ENCODE measurements at regions not wholly inside any gene's neighbourhood (a gene's known extent, or its start where the extent isn't known, plus 50 kb on each side); places are given as distances from the start of the nearest gene placed in this dataset.

GRCh38 chr20:4600308-4601014 lies 85.8 kb upstream of the PRNP start:
- FAIRE-seq, result no peak

- FAIRE-seq, result no peak
These were observed 89.0 kb upstream of the PRNP start for GRCh38 chr20:4597215-4597614.

DNA sequence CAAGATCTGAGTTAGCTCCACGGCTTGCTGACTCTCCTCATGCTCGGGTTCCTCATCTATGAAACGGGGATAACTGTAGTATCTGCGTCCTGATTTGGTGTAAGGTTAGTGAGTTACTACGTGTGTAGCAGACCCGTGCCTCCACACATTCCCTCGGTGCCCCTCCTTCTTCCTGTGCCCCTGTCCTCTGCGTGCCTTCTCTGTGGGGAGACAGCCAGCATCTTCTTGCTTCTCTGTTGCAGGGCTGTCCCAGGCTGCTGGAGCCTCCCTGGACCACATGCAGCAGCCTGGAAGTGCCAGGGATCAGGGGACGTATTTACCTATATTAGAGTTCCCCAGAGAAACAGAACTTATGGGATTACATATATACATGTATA lies 93.1 kb upstream of the PRNP start:
- no peak for FAIRE-seq

- no peak for FAIRE-seq
These were observed 93.7 kb upstream of the PRNP start for GRCh38 chr20:4592316-4593148.

GRCh38 chr20:4591975-4592315 lies 94.3 kb upstream of the PRNP start:
- no peak for FAIRE-seq

DNA sequence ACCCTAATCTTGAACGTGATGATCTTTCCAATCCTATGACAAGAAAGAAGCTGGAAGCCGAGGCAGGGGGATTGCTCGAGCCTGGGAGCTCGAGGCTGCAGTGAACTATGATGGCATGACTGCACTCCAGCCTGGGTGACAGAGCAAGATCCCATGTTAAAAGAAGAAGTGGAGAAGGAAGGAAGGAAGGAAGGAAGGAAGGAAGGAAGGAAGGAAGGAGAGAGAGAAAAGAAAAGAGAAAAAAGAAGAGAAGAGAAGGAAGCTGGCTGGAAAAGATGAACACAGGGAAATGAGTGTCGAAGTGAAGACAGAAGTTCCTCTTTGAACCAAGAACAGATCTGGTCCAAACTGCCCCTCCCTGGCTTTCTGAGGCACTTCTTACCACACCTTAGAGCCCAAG lies 100.5 kb upstream of the PRNP start:
- no peak for FAIRE-seq

DNA sequence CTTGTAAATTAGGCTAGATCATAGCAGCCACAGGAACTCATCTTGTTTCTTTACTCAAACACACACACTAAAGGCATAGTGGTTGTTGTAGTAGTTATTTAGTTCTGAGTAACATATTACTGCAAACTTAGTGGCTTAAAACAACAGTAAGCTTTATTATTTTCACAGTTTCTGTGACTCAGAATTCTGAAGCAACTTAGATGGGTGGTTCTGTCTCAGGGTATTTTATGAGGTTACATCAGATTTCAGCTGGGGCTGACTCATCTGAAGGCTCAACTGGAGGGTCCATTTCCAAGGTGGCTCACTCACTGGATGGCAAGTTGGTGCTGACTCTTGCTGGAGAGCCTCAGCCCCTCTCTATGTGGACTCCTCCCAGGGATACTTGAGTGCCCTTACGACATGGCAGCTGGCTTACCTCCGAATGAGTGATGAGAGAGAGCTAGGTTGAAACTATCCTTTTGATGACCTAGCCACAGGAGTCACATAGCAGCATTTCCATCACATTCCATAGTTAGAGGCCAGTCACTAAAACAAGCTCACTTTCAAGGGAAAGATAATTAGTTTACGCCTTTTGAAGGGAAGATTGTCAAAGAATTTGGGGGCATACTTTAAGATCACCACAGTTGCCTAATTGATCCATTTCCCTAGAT lies 101.0 kb upstream of the PRNP start:
- FAIRE-seq, result no peak

DNA sequence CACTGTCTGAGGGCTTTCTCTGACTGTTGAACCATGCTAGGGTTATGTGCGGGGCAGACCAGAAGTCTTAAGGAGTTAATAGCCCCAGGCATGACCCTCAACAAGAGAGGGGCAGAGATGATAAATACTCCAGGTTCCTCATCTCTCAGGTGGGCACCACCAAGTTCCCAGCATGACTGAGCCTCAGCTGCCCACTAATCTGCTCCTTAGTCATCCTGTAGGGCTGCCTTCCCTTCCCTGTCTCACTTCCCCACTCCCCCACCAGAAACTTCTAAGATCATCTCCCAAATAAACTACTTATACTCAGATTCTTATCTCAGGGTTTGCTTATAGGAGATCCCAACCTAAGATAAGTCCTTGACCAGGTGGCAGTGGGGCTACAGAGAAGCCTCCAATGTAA lies 101.7 kb upstream of the PRNP start:
- FAIRE-seq, result no peak

GRCh38 chr20:4581838-4582237 lies 104.4 kb upstream of the PRNP start:
- FAIRE-seq, result no peak

DNA sequence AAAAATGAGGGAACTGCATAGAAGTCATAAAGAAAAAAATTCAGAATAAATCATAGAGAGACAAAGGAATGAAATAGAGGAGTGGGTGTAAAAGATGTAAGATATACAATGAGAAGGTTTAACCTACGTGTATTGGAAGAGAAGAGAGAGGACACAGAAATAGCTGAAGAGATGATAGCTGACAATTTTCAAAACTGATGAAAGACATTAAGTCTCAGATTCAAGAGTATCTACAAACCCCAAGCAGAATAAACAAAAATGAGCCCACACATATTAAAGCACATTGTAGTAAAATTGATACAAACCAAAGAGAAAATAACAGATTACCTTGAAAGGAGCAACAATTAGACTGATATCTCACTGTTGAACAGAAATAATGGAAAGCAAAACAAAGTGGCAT lies 107.9 kb upstream of the PRNP start:
- no peak for FAIRE-seq

DNA sequence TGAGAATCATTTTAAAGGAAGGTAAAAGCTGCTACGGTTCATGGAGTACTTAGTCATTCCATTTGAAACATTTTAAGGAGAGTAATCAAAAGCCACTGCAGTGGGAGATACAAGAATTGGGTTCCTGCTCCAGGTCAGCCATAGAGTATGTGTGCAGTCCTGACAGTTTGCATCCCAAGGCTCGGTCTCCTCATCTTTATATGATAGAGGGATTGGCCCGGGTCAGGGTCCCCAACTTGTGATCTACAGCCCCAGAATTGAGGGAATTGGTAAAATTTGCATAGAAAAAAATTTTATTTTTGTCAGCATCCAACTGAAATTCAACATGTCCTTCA lies 111.9 kb upstream of the PRNP start:
- no peak for FAIRE-seq

- FAIRE-seq, result no peak
These were observed 112.5 kb upstream of the PRNP start for GRCh38 chr20:4573564-4574355.

DNA sequence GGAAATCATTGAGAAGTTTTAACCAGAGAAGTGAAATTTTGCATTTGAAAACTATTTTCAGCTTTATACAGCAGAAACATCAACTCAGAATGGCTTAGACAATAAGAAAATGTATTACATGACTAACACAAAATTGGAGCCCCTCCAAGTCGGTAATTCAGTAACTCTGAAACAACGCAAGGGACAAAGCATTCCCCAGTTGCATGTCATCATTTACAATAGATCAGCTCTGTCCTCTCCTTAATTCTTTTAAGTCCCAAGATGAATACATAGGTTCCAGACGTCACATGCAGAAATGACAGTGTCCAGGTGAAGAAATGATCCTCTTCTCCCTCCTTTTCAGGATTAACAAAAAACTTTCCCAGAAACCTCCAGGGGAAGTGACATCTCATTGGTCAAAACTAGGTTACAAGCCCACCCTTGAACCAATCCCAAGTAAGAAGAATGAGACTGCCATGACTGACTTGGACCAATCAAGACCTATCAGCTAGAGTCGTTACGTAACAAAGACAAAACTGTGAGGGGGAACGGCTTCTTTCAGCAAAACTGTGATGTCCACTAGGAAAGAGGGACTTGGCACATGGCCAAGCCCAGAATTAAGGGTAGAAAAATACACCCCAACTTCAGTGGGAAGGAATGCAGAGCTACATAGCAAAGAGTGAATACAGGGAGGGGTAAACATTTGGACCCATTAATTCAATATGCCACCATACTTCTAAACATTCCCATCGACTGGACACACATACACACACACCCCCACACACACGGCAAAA lies 114.3 kb upstream of the PRNP start:
- no peak for FAIRE-seq

- no peak for FAIRE-seq
These were observed 116.4 kb upstream of the PRNP start for GRCh38 chr20:4569865-4570264.

GRCh38 chr20:4569092-4569491 lies 117.2 kb upstream of the PRNP start:
- no peak for FAIRE-seq

DNA sequence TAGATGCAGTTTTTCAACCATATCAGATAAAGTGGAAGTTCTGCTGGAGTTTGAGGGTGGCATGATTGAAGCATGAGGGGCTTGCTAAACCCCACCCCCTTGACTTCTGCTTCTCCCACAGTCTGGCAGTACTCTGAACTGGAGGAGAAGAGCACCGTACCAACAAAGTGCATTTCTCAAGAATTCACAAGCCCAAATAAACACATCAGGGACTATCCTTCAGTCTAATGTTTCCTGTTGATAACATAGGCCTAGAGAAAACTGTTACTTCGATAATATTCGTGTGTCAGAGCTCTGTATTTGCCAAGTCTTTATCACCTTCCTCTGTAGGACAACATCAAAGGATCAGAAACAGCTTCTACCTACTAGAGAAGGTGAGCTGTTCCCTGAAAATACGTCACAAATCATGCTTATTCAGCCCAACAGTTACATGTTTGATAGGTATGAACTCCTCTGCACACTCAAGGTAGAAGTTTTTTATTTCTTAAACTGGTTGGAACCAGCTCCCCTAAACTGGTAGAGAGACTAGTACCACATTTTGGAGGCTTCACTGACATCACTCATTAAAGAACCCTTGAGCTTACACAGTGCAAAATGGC lies 117.8 kb upstream of the PRNP start:
- no peak for FAIRE-seq

DNA sequence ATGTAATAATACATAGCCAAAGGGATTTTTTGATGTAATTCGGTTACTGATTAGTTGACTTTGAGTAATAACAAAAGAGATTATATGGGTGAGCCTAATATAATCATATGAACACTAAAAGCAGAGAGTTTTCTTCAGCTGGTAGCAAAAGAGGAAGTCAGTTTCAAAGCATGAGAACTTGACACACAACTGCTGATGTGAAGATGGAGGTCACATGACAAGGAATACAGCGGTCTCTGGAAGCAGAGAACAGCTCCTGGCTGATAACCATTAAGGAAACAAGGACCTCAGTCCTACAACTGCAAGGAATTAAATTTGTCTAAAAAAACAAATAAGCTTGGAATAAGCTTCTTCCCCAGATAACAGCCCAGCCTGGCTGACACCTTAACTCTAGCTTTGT lies 119.1 kb upstream of the PRNP start:
- FAIRE-seq, result no peak

DNA sequence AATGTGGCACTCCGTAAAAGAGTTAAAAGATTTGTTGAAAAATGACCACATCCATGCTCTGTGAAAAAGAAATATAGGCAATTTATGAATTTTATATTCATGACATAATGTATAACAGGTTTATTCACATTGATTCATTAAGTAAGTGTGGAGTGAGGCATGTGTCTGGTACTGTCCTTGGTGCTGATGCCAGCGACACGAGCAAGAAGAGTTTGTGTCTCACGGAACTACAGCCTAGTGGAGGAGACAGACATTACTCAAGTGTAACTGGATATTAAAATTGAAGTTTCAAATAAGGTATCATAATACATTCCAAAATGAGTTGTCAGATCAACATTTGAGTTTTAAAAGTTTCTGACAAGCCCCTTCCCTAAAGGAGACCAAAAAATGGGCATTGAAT lies 122.7 kb upstream of the PRNP start:
- no peak for FAIRE-seq

GRCh38 chr20:4563031-4563430 lies 123.2 kb upstream of the PRNP start:
- no peak for FAIRE-seq

DNA sequence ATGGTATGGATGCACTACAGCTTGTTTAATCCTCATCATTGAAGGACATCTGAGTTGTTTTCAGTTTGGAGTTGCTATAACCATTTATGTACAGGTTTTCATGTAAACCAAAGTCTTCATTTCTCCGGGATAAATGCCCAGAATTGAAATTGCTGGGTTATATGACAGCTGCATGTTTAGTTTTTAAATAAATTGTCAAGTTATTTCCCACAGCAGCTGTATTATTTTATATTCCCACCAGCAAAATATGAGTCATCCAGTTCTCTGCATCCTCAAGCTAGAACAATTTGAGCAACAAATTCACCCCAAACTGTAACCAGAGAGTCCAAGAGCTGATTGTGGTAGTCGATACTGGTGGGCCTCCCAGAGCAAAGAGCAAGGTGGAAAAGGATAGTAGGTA lies 125.6 kb upstream of the PRNP start:
- no peak for FAIRE-seq

DNA sequence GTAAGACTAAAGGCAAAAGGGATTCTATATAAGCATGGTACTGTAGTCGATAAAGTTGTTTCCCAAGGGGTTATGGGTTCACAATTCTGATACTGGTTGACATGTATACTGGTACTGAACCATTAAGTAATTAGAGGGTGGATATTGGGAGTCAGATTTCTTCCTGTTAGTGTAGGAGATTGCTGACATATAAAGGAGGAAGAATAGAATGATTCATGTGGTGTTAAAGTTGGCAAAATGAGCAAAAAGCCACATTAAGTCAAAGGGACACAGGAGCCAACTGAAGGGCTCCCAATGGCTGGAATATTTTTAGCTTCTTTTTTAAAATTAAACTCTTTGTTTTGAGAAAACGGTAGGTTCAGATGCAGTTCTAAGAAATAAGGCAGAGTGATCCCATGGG lies 126.3 kb upstream of the PRNP start:
- no peak for FAIRE-seq

GRCh38 chr20:4559106-4559505 lies 127.2 kb upstream of the PRNP start:
- FAIRE-seq, result no peak

All from A204.1 (cell line).